GM21515 (cell line): ENCODE measurements at regions not wholly inside any gene's neighbourhood (a gene's known extent, or its start where the extent isn't known, plus 50 kb on each side); places are given as distances from the start of the nearest gene placed in this dataset.
"Not testable (repeated sequence)": the region's sequence is repeated elsewhere in the genome, so short reads cannot be mapped to it uniquely, and the experiment has no call there.

Experiments
- ATAC-seq: cut with Tn5 transposase; IDR thresholded peaks from one replicate; pipeline ENCODE4 v1.9.1; 2021; ENCODE audit not compliant: unreplicated experiment

DNA sequence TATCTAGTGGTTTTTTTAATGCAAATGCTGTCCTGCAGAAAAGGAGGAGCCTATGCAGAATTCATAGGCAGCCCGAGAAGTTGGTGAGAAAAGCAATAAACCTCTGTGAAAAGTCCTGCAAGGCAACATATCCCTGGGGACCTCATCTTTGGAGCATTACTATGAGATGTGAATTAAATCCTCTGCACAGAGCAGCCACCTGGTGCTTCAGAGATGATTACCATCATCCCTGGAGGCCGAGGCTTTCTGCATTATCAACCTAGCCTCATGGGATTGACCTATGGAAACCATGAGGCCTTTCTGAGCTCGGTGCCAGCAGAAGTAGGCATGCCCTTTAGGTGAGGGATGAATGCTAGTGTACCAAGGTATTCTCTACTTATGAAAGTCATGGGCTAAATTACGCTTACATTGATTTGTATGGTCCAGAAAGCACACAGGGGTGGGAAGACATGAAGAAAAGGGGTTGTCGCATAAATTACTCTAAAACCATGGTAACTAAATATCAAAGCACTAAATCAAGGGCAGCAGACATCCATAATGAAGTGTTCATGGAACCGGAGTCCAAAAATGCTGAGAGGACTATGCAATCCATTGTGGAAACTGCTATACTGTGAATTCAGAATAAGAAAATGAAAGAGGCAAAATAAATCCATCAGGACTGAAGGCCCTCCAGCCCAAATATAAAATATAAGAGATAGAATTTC is 623.5 kb upstream of the DDX18 start:
- no peak for ATAC-seq

DNA sequence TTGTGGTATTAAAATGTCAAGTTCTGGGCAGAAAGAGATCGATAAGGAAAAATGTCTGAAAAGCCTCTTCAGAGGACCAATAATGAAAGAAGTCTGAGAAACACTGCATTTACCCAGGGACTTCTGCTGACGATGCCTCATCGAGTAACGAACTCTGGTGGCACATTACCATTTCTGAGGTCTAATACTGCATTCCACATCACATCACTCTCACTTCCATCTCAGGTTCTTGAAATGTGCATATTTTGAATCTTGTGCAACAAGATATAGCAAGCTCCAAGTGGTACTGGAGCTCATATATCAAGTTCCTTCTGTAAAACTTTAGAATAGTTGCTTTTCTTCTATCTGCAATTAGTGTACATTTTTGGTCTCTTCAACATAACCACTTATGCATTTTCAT is 619.1 kb upstream of the DDX18 start:
- no peak for ATAC-seq

DNA sequence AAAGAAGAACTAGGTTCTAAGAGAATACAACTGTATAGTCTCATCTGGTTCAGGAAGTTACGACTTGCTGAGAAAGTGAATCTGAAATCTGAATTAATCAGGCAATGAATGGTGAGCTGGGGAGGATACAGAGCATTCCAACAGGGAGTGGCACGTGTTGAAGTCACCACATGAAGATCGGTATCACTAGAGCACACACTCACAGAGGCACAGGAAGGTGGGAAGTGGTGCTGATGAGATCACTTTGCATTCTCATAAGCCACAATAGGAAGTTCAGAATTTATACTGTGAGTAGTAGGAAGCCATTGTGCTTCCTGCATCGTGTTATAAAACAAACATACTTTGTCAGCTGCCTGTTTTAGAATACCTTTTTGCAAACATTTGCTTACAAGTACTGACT is 615.0 kb upstream of the DDX18 start:
- ATAC-seq = no peak

DNA sequence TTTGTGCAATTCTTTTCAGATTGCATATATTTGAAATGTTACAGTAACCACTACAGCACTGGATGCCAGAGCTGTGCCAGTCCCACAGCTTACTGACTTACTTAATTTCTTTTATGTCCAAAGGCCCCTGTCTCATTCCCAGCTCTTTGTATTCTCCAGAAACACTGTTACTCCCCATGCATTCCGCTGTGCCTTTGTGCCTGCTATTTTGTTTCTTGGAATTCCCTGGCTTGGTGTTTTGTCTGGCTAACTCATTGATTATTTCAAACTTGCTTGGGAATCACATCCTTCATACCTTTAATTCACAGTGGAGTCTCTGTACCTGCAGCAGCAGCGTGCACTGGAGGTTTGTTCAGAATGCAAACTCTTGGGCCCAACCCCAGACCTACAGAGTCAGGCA is 601.9 kb upstream of the DDX18 start:
- no peak for ATAC-seq

DNA sequence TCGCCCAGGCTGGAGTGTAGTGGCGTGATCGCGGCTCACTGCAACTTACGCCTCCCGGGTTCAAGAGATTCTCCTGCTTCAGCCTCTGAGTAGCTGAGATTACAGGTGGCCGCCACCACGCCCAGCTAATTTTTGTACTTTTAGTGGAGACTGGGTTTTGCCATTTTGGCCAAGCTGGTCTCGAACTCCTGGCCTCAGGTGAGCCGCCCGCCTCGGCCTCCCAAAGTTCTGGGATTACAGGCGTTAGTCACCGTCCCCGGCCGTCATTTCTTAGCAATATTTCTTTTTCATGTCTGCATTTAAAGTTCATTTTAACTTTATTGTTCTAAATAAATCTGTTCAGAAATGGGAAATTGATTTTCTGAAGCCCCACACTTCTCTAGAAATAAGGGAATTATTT is 597.3 kb upstream of the DDX18 start:
- ATAC-seq = no peak

DNA sequence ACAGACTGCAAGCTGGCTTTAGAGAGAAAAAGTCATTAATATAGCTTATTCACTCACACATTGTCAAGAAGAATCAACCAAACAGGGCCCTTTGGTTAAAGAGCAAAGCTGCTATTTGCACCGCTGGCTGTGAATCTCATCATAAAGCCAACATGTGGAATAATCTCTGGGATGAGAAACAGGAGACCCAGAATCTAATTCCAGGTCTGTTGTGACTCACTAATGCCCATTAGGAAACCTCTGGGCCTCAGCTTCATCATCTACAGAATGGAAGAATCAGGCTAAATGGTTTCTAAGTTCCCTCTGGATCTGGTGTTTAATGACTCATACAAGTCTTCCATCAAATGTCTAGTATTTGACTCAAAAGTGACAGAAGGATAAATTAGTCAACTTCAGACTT is 591.7 kb upstream of the DDX18 start:
- no peak for ATAC-seq

DNA sequence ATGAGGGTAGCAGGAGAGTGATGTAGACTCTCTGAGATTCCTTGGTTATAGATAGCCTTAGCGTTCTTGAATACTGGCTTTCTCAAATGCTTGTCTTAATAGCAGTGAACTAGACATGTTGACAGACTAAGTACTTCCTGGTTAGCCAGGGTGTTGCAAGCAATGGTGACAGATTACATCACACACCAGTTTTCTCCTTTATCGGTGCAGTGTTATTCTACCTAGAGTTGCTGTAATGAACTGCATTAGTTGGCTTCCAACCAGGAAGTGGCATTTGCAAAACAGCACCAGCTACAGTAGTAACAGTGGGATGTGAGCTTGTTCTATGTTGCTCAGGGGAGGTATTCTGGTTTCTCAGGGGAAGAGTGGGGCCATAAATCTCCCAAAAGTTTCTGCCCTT is 582.2 kb upstream of the DDX18 start:
- no peak for ATAC-seq

DNA sequence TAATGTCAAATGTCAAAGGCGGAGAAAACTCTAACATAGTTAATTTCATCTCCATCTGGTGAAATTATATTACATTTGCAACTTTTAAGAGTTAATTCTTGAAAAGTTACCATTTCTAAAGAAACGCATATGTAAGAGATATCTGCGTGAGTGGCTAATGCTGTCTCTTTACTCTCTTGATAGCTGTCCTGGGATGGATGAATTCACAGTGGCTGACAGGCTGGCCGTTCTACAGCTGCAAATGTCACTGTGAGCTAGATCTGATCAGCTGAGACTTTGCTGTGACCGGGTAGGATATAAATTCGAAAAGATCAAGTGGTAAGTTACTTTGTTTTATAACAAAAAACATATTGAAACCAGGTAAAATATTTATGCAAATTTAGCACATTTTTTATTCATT is 557.1 kb upstream of the DDX18 start:
- no peak for ATAC-seq

DNA sequence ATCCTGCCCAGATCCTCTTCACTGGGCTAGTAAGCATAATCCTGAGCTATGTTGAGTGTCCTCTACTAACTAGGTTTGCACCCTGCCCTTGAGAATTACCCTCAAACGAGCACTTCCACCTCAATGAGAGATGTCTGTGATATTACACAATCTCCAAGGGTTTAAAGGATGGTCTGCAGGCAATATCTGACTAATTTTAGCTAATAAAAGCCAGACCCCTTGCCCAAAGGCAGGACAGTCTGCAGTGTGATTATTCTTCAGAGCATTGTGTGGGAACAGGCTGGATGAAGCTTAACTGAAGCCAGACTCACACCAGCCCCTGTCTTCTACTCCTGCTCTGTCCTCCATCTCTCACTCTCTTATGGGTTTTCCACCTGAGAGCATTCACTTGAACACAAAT is 544.9 kb upstream of the DDX18 start:
- no peak for ATAC-seq

DNA sequence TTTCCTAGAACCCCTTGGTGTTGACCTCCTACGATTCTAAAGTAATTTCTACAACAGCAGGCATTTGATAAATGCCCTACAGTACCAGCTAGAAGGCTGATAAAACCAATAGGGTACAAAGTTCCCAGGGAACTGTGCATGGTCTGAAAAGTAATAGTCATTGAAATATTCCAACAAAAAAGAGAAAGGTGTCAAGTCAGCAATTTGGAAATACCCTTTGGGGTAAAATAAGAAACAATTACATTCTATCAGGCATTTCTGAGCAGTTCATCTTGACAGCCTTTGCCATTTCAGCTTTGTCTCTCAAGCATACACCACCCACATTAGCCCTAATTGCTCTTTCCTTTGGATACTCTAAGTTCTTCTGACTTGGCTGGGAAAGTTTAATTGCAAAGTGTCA is 542.9 kb upstream of the DDX18 start:
- ATAC-seq = no peak

DNA sequence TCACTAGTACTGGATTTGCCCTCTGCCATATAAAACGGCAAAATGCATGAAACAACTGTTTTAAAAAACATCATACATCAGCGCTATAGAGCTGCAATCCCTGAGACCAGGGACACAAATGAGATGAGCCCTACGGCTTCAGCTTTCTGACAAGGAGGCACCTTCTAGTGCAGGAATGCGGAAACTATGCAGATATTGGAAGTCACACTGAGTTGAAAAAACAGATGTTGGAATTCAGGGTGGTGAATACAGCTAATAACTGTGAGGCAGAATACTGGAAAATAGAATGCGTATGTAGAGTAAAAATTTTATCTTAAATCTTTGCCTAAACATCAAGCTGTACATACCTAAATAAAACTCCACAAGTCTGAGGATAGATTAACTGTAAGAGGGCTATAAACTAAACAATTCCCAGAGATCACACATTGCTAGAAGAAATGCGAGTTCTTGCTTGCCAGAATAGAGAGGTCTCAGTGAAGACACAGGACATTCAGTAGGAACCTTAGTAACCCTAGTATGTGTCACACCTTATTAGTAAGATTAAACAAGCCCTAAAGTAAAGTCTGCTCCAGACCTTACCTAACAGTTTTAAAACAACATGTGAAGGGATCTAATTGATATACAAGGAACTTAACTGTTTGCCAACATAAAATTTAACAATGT is 541.4 kb upstream of the DDX18 start:
- ATAC-seq = no peak

DNA sequence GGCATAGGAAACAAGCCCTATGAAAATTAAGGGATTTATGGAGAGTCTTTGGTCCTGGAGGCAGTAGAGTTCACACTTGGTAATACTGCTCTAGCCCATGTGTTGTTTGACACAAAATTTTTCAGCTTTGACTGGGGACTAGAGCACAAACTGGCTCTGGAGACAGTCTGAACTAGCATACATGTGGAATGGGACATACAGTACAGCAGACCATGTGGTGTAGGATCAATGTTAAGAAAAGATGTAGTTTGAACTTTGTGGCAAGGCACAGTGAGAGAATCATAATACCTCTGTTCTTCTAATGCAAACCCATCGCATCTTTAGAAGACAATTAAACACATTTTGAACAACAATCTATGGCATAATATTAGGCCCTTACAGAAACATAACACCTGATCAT is 521.5 kb upstream of the DDX18 start:
- no peak for ATAC-seq

DNA sequence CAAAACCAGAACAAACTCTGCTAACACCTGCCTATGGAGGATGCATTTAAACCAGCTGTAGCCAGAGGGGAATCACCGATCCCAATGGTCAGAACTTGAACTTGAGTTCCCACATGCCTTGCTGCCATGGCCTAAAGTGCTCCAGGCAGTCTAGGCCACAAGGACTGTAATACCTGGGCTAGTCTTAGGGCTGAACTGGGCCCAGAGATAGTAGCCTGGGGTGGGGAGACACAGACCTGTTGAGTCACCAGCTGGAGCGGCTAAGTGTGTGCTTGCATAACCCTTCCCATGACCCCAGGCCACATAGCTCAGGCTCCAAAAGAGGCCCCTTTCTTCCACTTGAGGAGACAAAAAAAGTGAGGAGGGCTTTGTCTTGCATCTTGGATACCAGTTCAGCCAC is 515.0 kb upstream of the DDX18 start:
- no peak for ATAC-seq

DNA sequence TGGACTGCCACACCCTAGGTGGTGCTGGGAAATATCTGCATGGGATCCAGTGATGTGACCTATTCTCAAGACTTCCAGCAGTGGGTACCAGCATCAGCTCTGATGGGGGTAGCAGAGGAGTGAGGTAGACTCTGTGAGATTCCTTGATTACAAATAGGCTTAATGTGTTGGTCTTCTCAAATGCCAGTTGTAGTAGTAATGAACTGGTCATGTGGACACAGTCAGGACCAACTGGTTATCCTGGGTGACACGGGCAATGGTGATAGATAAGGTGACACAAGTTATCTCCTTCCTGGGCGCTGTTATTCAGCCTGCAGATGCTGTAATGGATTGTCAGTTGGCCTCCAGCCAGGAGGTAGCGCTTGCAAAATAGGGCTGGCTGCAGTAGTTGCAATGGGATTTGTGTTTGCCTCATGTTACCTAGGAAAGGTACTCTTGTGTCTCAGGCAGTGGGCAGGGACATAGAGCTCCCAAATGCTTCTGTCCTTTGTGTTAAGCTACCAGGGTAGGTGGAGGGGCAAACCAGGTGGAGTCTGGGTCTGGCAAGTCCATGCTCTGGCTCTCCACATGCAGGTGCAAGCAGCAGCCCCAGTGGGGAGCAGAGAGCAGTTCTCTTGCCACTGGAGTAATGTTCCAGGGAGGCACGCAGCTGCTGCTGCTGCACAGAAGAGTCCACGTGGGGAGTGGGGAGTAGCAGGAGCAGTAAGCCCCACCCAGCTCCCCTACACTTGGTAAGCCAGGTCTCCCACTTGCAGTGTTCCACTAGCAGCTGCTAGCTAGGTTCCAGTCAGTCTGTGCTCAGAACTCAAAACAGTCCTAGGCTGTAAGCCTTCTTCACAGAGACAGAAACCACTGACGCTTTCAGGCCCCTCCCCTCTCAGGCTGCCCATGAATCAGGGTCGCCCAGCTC is 505.4 kb upstream of the DDX18 start:
- ATAC-seq = no peak

DNA sequence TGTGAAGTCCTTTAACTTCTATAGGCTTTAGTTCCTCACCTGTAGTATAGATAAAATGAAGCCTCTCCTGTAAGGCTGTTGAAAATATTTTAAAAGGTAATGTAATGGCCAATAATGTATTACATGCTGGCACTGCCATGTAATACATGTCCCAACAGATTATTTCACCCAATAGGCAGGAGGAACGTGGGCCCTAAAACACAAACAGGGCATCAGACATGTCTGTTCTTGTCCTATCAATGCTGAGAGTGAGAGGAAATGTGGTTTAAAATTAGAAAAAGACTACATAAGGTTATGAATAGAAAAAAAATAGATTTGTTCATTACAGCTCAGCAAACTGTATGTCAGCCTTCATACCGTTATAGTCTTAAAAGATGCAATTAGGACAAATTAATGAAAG is 492.7 kb upstream of the DDX18 start:
- no peak for ATAC-seq

DNA sequence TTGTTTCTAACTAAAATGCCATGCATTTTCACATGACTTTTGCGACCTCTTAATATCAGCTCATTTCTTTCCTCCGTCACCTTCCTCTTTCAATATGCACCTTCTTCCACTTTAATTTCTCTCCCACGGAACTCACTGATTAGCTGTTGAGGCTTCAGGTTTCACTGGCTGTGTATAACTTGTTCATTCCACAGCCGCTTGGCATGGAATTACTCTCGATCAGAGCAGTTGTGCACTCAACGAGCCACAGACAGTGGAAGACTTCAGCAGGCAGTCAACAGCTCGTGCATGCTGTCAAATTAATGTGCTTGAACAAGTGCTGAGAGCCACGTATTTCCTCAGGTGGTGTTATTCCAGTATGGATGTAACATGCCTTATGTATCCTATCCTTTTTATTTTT is 491.2 kb upstream of the DDX18 start:
- no peak for ATAC-seq

DNA sequence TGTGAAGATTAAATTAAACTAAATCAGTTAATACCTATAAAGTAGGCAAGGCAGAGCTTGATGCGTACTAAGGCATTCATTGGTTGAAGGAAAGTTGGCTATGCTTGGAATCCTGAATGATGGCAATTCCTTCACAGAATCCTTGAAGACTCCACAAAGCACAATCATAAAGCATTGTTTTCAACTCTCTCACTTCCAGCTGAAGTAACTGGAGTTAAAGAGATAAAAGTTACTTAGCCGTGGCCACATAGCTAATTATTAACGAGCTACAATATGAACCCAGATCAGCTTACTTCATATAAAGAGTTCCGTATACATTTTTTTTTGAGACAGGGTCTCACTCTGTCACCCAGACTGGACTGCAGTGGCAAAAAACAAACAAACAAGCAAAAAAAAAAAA is 483.9 kb upstream of the DDX18 start:
- ATAC-seq = no peak

DNA sequence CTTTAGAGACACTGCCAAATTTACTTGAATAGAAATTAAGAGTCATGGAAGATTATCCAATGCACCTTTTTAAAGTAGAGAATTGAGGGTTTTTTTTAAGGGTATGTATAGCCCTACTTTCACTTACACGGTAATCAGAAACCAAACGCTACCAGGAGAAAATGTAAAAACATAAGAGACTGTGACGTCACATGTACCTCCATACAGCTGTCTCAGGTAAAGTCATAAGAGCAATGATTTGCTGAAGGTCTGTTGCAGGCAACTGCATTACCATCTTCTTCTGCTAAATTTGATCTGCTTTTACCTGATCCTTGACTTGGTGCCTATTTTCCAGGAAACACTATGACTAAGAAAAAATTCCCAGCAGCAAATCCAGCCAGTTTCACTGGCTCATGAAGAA is 478.5 kb upstream of the DDX18 start:
- no peak for ATAC-seq

DNA sequence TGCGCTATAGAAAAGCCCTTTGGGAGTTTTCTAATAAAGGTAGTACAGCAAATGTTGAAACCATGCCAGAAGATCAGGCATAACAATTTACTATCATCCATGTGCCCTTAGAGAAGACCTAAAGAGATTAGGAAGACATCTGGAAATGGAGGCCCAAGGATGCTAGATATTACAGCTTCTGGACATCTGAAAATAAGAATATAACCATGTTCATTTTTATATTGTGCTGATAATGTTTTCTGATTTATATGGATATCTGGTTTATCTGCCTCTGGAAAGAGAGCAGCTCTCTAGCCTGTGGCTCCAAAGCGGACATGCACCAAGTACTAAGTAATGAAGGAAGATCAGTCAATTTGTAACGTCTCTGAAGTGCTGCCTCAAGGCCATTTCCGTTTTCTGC is 478.0 kb upstream of the DDX18 start:
- ATAC-seq = no peak

DNA sequence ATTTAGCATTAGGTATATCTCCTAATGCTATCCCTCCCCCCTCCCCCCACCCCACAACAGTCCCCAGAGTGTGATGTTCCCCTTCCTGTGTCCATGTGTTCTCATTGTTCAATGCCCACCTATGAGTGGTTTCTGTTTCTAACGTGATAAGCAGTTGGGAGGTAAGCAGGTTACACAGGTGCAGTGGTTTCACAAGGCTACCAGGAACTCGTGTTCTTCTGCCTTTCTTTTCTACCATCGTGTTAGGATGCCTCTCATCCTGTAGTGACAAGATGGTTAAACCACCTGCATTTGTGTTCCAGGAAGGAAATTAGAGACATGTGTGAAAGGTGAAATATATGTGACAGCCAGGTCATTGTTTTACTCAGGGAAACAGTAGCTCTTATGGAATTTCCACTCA is 476.5 kb upstream of the DDX18 start:
- not testable (repeated sequence) for ATAC-seq

DNA sequence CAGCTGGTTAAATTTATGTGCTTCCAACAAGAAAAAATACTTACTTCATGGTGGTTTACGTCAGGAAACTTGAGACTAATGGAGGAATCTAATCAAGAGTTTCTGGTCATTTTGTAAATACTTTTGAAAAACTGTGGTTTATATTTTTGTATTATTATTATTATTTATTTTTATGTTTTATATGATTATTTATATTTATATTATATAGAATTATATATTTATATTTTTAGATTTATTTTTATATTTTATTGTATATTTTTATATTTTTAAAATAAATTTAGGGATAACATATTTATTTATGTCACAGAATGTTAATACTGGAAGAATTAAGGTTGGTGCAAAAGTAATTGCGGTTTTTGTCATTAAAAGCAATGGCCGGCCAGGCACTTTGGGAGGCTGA is 474.5 kb upstream of the DDX18 start:
- no peak for ATAC-seq

DNA sequence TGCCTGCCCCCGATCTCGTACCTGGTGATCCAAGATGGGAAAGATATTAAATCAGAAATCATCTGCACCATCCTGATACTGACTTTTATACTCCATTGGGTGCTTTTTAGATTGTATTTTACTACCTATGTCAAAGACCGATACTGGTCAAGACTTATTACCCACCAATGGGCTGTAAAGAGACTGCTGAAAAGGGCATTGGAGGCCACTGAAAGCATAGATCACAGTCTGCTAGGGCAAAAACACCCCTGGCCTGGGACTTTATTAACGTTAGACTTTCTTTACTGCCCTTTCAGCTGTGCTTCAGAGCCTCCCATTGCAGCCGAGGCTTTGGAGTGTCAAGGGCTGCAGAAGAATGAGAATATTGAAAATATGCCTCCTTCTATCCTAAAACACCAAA is 472.8 kb upstream of the DDX18 start:
- ATAC-seq = no peak
